ENCODE measurements at regions not wholly inside any gene's neighbourhood (a gene's known extent, or its start where the extent isn't known, plus 50 kb on each side); places are given as distances from the start of the nearest gene placed in this dataset.
"Not testable (repeated sequence)": the region's sequence is repeated elsewhere in the genome, so short reads cannot be mapped to it uniquely, and the experiment has no call there.

GRCh38 chr4:8991449-8991848 is 119.8 kb upstream of the HMX1 start:
- TF ChIP-seq CTCF, POLR2AphosphoS5, POLR2A (IDR thresholded peaks at IDR 0.05): not testable (repeated sequence)

Measured in gastroesophageal sphincter (tissue), 3 donors.